Small intestine (tissue), 7 donors: ENCODE measurements at regions not wholly inside any gene's neighbourhood (a gene's known extent, or its start where the extent isn't known, plus 50 kb on each side); places are given as distances from the start of the nearest gene placed in this dataset.
A peak's percentile ranks its signal among the peaks of the same experiment; 100 is the strongest.

Source experiments
- DNase-seq, 2 donors: peaks; one replicate each; pipeline versions ENCODE4 v3.0.0 to v3.0.0-alpha.2; 2013
- FAIRE-seq: peaks from 2 replicates; lab custom pipeline; 2012; peaks lifted over from hg19 to GRCh38; lab: Jason Lieb, UNC
- H3K27ac ChIP-seq, 3 donors: one replicate each; pipeline ENCODE4 v1.5.1; 2013; ENCODE audit warnings: low read length in 2 of 3, mild to moderate bottlenecking in 2 of 3, control low read depth in 1 of 3, inconsistent platforms in 1 of 3, low read depth in 1 of 3, moderate library complexity in 1 of 3
- H3K27me3 ChIP-seq, 3 donors: one replicate each; pipeline ENCODE4 v1.6.1; 2013; ENCODE audit warnings: low read length in 3 of 3, inconsistent platforms in 1 of 3; ENCODE audit not compliant: control insufficient read depth in 3 of 3, insufficient read depth in 3 of 3
- H3K36me3 ChIP-seq, 3 donors: one replicate each; pipeline ENCODE4 v1.6.1; 2013; ENCODE audit warnings: low read length in 3 of 3, inconsistent platforms in 1 of 3, low read depth in 1 of 3, mild to moderate bottlenecking in 1 of 3, moderate library complexity in 1 of 3; ENCODE audit not compliant: control insufficient read depth in 3 of 3, insufficient read depth in 2 of 3
- H3K4me1 ChIP-seq, 3 donors: one replicate each; pipeline ENCODE4 v1.6.1; 2013; ENCODE audit warnings: low read length in 2 of 3, inconsistent platforms in 1 of 3, low read depth in 1 of 3, mild to moderate bottlenecking in 1 of 3, moderate library complexity in 1 of 3; ENCODE audit not compliant: control insufficient read depth in 3 of 3, insufficient read depth in 2 of 3
- H3K4me3 ChIP-seq, 3 donors: one replicate each; pipeline ENCODE4 v1.5.1; 2013; ENCODE audit warnings: low read length in 3 of 3, control low read depth in 1 of 3, inconsistent platforms in 1 of 3, low read depth in 1 of 3, mild to moderate bottlenecking in 1 of 3, moderate library complexity in 1 of 3
- H3K9me3 ChIP-seq, 2 donors: one replicate each; pipeline ENCODE4 v1.6.1; 2013; ENCODE audit warnings: low read depth in 1 of 2, low read length in 1 of 2; ENCODE audit not compliant: control insufficient read depth in 2 of 2, insufficient read depth in 1 of 2
- WGBS, 3 donors: extraction: QIAGEN DNeasy Blood & Tissue Kit; methylation state at CpG; one replicate each; pipeline ENCODE4 v1.1.7; 2013; 5-methylcytosine and 5-hydroxymethylcytosine counted together
- donor health status: healthy with polysubstance abuse.
- donor health status: control.
- donor health status: control.
- donor health status: Bipolar disorder and iron deficiency.
- donor health status: healthy.

- no peaks in the 10 kb centered on the region for H3K9me3 ChIP-seq
- no peaks in the 10 kb centered on the region for H3K36me3 ChIP-seq
- no peaks in the 10 kb centered on the region for H3K4me1 ChIP-seq
- no peak overlapping the region for H3K4me3 ChIP-seq
- WGBS, 3 donors, result 72 to 82% (median 79%) methylated on average over 4 of the region's 4 CpGs
- DNase-seq (peak in 1 of 2 donors; percentile 13), FAIRE-seq (no peak)
- no peak overlapping the region for H3K27ac ChIP-seq
- no peaks in the 10 kb centered on the region for H3K27me3 ChIP-seq
Measured at GRCh38 chr11:127609025-127609773, 608.6 kb upstream of the KIRREL3 start.

GRCh38 chr11:127607487-127608085 is 607.0 kb upstream of the KIRREL3 start:
- Histone ChIP-seq H3K36me3 (no peaks in the 10 kb centered on the region), H3K27me3 (no peaks in the 10 kb centered on the region), H3K27ac (no peak overlapping the region), H3K9me3 (no peaks in the 10 kb centered on the region), H3K4me1 (no peaks in the 10 kb centered on the region), H3K4me3 (no peak overlapping the region)
- FAIRE-seq (no peak), DNase-seq (no peak)
- WGBS, 3 donors, result 78 to 84% (median 78%) methylated on average over 9 of the region's 9 CpGs

GRCh38 chr11:127601578-127601977 is 601.0 kb upstream of the KIRREL3 start:
- DNase-seq, result no peak
- WGBS, 3 donors, result 59 to 79% (median 62%) methylated on average over 3 of the region's 3 CpGs
- no peaks in the 10 kb centered on the region for H3K9me3 ChIP-seq
- no peak overlapping the region for H3K4me3 ChIP-seq
- no peaks in the 10 kb centered on the region for H3K4me1 ChIP-seq
- no peaks in the 10 kb centered on the region for H3K27me3 ChIP-seq
- H3K27ac ChIP-seq, result no peak overlapping the region
- H3K36me3 ChIP-seq, result no peaks in the 10 kb centered on the region
- no peak for FAIRE-seq

- Histone ChIP-seq H3K27ac (no peak overlapping the region), H3K4me1 (no peaks in the 10 kb centered on the region), H3K36me3 (no peaks in the 10 kb centered on the region), H3K9me3 (no peaks in the 10 kb centered on the region), H3K27me3 (no peaks in the 10 kb centered on the region), H3K4me3 (no peak overlapping the region)
- FAIRE-seq (no peak), DNase-seq (peak in 1 of 2 donors; percentile 1)
- WGBS, 3 donors, result 56 to 68% (median 60%) methylated on average over 2 of the region's 2 CpGs
Measured at GRCh38 chr11:127600674-127601073, 600.1 kb upstream of the KIRREL3 start.

- FAIRE-seq, result no peak
- WGBS, 3 donors, result 69 to 82% (median 76%) methylated on average over 3 of the region's 3 CpGs
Measured at GRCh38 chr11:127598476-127598875, 597.9 kb upstream of the KIRREL3 start.

GRCh38 chr11:127596433-127596832 is 595.9 kb upstream of the KIRREL3 start:
- H3K4me1 ChIP-seq, result no peaks in the 10 kb centered on the region
- 66 to 79% (median 70%) methylated on average over 3 of the region's 3 CpGs for WGBS, 3 donors
- H3K27me3 ChIP-seq, result no peaks in the 10 kb centered on the region
- no peaks in the 10 kb centered on the region for H3K36me3 ChIP-seq
- no peak overlapping the region for H3K4me3 ChIP-seq
- no peak for FAIRE-seq
- H3K27ac ChIP-seq, result no peak overlapping the region
- no peaks in the 10 kb centered on the region for H3K9me3 ChIP-seq
- no peak for DNase-seq

More at GRCh38 chr11:127598476-127598875, 597.9 kb upstream of the KIRREL3 start:
- H3K36me3 ChIP-seq, result no peaks in the 10 kb centered on the region
- H3K4me3 ChIP-seq, result no peak overlapping the region
- no peaks in the 10 kb centered on the region for H3K4me1 ChIP-seq
- H3K27ac ChIP-seq, result no peak overlapping the region
- no peak for DNase-seq
- H3K27me3 ChIP-seq, result no peaks in the 10 kb centered on the region
- H3K9me3 ChIP-seq, result no peaks in the 10 kb centered on the region

- no peaks in the 10 kb centered on the region for H3K36me3 ChIP-seq
- H3K27ac ChIP-seq, result no peak overlapping the region
- H3K9me3 ChIP-seq, result no peaks in the 10 kb centered on the region
- H3K4me3 ChIP-seq, result no peak overlapping the region
- H3K4me1 ChIP-seq, result peaks cover 0 to 2% (median 0%) of the 10 kb centered on the region in 3 donors
- WGBS, 3 donors, result 30 to 63% (median 61%) methylated on average over 1 of the region's 1 CpG
- H3K27me3 ChIP-seq, result no peaks in the 10 kb centered on the region
- FAIRE-seq (no peak), DNase-seq (no peak)
Measured at GRCh38 chr11:127592371-127592770, 591.8 kb upstream of the KIRREL3 start.

GRCh38 chr11:127590314-127590713 is 589.7 kb upstream of the KIRREL3 start:
- Histone ChIP-seq H3K9me3 (no peaks in the 10 kb centered on the region), H3K4me3 (no peak overlapping the region), H3K27me3 (no peaks in the 10 kb centered on the region), H3K4me1 (peaks cover 0 to 2% (median 0%) of the 10 kb centered on the region in 3 donors), H3K36me3 (no peaks in the 10 kb centered on the region), H3K27ac (no peak overlapping the region)
- no peak for FAIRE-seq
- WGBS, 3 donors, result 69 to 100% (median 86%) methylated on average over 1 of the region's 1 CpG
- DNase-seq, result no peak
